Right lobe of liver (tissue), 4 donors: ENCODE measurements at regions not wholly inside any gene's neighbourhood (a gene's known extent, or its start where the extent isn't known, plus 50 kb on each side); places are given as distances from the start of the nearest gene placed in this dataset.

Experiments
- POLR2A ChIP-seq: fragments of 450-650 bp; IDR thresholded peaks from one replicate; pipeline ENCODE4 v1.6.1; 2017; ENCODE audit warnings: antibody characterized with exemption, mild to moderate bottlenecking
- TF ChIP-seq, protein P1 (sequence below), 4 donors: fragments of 200-600 bp in 3 of 4; fragments of 450-650 bp in 1 of 4; IDR thresholded peaks; one replicate each; pipeline versions ENCODE4 v1.5.1 to v1.8.0; 2016 to 2022; ENCODE audit warnings: antibody characterized with exemption in 4 of 4, mild to moderate bottlenecking in 2 of 4
- donor health status: DM: no; HTN: no; CAD: no.
- donor health status: DM: no; HTN: no; CAD: no.
- donor health status: DM: no; HTN: yes; CAD: no.

- TF ChIP-seq, protein P1, sequence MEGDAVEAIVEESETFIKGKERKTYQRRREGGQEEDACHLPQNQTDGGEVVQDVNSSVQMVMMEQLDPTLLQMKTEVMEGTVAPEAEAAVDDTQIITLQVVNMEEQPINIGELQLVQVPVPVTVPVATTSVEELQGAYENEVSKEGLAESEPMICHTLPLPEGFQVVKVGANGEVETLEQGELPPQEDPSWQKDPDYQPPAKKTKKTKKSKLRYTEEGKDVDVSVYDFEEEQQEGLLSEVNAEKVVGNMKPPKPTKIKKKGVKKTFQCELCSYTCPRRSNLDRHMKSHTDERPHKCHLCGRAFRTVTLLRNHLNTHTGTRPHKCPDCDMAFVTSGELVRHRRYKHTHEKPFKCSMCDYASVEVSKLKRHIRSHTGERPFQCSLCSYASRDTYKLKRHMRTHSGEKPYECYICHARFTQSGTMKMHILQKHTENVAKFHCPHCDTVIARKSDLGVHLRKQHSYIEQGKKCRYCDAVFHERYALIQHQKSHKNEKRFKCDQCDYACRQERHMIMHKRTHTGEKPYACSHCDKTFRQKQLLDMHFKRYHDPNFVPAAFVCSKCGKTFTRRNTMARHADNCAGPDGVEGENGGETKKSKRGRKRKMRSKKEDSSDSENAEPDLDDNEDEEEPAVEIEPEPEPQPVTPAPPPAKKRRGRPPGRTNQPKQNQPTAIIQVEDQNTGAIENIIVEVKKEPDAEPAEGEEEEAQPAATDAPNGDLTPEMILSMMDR (IDR thresholded peaks at IDR 0.05) = no peak
- TF ChIP-seq POLR2A = no peak
Observed at GRCh38 chr4:146113171-146113570, 62.3 kb upstream of the LSM6 start.
